ENCODE measurements at regions not wholly inside any gene's neighbourhood (a gene's known extent, or its start where the extent isn't known, plus 50 kb on each side); places are given as distances from the start of the nearest gene placed in this dataset.
"Not testable (repeated sequence)": the region's sequence is repeated elsewhere in the genome, so short reads cannot be mapped to it uniquely, and the experiment has no call there.

DNA sequence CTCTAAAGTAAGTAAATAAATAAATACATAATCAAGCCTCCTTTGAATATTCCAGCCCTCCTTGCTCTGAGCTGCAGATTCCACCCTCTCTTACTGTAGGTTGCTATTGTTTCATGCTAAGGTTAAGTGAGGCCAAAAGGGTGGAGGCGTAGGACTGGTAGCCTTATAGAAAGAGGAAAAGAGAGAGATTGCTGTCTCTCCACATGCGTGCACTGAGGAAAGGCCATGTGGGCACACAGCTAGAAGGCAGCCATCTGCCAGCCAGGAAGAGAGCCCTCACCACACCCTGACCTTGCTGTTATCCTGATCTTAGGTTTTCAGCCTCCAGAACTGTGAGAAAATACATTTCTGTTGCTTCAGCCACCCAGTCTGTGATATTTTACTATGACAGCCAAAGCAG is 52.0 kb upstream of the GPCPD1 start:
- Histone ChIP-seq H3K27ac (peak overlapping the region; percentile 3), H3K4me1 (ENCODE audit: insufficient read depth) (peaks cover 23% of the 10 kb centered on the region), H4K20me1 (ENCODE audit: insufficient read depth, poor library complexity, severe bottlenecking) (no peaks in the 10 kb centered on the region), H3K9me2 (replicated peaks; ENCODE audit: insufficient read depth) (no peaks in the 10 kb centered on the region), H3K9me3 (ENCODE audit: low read depth) (no peaks in the 10 kb centered on the region), H2AFZ (no peak overlapping the region), H3K4me2 (no peak overlapping the region), H3K79me2 (no peaks in the 10 kb centered on the region), H3K4me3 (no peak overlapping the region), H3K27me3 (no peaks in the 10 kb centered on the region), H3K36me3 (replicated peaks; ENCODE audit: insufficient read depth, low read depth) (no peaks in the 10 kb centered on the region)
- DNase-seq (ENCODE audit: low spot score) = no peak
- TF ChIP-seq, protein P1, sequence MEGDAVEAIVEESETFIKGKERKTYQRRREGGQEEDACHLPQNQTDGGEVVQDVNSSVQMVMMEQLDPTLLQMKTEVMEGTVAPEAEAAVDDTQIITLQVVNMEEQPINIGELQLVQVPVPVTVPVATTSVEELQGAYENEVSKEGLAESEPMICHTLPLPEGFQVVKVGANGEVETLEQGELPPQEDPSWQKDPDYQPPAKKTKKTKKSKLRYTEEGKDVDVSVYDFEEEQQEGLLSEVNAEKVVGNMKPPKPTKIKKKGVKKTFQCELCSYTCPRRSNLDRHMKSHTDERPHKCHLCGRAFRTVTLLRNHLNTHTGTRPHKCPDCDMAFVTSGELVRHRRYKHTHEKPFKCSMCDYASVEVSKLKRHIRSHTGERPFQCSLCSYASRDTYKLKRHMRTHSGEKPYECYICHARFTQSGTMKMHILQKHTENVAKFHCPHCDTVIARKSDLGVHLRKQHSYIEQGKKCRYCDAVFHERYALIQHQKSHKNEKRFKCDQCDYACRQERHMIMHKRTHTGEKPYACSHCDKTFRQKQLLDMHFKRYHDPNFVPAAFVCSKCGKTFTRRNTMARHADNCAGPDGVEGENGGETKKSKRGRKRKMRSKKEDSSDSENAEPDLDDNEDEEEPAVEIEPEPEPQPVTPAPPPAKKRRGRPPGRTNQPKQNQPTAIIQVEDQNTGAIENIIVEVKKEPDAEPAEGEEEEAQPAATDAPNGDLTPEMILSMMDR (IDR thresholded peaks at IDR 0.05; ENCODE audit: poor library complexity) = no peak
- WGBS (ENCODE audit: low lambda C conversion rate, missing lambda C conversion rate) = 89% methylated on average over 2 of the region's 2 CpGs

DNA sequence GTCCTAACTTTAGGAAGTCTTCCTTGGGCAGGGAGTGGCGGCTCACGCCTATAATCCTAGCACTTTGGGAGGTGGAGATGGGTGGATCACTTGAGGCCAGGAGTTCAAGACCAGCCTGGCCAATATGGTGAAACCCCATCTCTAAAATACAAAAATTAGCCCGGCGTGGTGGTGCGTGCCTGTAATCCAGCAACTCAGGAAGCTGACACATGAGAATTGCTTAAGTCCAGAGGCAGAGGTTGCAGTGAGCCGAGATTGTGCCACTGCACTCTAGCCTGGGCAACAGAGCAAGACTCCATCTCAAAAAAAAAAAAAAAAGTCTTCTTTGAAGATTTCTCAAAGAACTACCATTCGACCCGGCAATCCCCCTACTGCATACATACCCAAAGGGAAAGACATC is 50.0 kb upstream of the GPCPD1 start:
- H3K4me3 ChIP-seq; H3K79me2 ChIP-seq; H3K36me3 ChIP-seq (replicated peaks; ENCODE audit: insufficient read depth, low read depth); H3K27ac ChIP-seq; DNase-seq (ENCODE audit: low spot score); H3K9me3 ChIP-seq (ENCODE audit: low read depth); H3K27me3 ChIP-seq; H2AFZ ChIP-seq; H4K20me1 ChIP-seq (ENCODE audit: insufficient read depth, poor library complexity, severe bottlenecking); H3K4me2 ChIP-seq; H3K9me2 ChIP-seq (replicated peaks; ENCODE audit: insufficient read depth): not testable (repeated sequence)
- WGBS (ENCODE audit: low lambda C conversion rate, missing lambda C conversion rate) = 98% methylated on average over 8 of the region's 8 CpGs
- peaks cover 33% of the 10 kb centered on the region for H3K4me1 ChIP-seq (ENCODE audit: insufficient read depth)
